DMS114 treated with DMSO at 0.1 percent for 48 hours (cell line): ENCODE measurements at regions not wholly inside any gene's neighbourhood (a gene's known extent, or its start where the extent isn't known, plus 50 kb on each side); places are given as distances from the start of the nearest gene placed in this dataset.

Source experiments
- DNase-seq: peaks from one replicate; lab custom pipeline; 2025; ENCODE audit not compliant: unreplicated experiment; lab: John Stamatoyannopoulos, UW

DNA sequence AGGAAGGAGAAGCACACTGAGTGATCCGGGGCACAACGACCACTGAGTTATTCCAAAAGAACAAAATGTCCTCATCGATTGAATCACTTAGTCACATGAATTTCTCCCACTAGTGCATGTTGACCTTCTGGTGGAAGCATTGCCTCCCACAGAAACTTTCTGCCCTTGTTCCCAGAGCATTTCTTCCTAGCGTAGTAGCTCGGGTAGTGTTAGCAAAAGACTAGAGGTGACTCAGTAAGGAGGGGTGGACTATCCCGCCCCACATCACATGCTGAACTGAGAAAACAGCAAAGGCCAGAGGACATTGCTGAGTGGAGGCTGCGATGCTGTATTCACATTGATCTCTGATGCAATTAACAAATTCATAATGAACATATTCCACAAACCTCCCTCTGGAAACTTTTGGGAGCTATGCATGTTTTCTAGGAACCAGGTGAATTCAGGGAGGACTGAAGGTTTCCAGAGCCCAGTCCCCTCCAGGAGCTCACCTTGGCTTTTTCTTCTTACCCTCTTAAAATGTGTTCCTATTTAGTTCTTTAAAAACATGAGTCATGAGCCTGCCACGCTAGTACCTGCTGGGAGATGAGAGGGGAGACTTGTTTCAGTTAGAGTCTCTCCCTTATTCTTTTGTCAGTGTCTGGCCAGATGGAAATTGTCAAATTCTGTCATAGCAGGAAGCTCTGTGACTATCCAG lies 507.9 kb downstream of the CDH26 start:
- no peak for DNase-seq

DNA sequence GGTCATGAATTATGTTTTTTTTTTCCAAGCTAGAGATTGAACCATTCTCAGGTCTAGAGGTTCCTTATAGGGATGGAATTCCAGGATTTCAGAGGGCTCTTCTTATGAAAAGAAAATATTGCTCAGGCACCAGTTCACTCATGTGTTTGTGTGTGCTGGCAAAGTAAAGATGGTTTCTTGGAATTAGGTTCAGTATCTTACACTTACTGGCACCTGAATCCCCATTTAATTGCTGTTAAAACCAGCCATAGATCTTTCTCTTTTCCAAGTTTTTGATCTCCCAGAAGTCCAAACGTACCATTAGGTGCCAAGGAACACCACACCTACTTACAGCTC lies 508.4 kb downstream of the CDH26 start:
- no peak for DNase-seq

DNA sequence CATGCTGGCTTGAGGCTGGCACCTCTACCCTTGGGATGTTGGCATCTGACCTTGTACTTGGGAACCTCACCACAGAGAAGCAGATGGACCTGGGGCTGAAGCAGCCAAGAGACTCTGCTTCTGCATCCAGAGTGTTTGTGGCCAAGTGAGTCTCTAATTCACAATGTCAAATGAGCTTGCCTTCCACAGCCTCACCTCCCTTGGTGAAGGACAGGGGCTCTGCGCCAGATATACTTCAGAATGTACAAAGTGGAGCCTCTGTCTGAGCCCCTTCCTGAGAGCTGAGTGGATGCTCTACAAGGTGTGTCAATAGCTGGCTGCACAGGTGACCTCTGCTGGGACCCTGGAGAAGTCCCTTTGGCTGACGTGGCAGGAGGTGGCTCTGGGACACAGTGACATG lies 508.9 kb downstream of the CDH26 start:
- DNase-seq, result no peak

DNA sequence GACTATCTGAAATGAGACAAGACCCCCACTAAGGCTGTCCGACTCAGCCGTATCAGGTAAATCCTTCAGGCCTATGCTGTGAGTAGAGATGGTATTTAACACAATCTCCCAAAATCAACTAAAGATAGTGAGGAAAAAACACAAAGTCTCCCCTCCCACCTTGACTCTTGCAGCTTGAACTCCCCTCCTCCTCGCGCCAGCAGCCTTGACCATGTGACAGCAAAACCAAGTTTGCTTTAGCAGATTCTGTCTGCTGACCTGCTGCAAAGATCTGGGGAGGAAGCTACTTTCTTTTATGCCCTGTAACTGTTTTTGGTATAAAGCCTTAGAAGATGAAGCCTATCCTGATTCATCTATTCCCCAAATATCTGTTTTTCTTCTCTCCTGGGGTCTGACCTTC lies 509.5 kb downstream of the CDH26 start:
- DNase-seq, result no peak

DNA sequence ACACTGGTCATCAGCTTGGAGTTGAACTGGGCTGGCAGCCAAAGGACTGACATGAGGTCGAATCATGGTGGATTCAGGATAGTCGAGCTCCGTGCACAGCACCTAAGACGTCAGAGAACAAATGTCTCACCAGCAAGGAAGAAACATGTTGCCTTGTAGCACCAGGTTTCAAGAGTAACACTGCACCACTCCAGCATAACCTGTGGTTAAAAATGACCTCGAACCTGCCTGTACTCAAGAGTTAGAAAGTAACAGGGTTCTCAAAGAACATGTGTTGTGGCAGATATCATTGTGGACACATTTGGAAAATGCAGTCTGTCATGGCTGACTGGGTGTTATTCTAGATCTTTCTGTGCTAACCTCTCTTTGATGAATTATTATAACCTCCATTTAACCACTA lies 511.6 kb downstream of the CDH26 start:
- no peak for DNase-seq

DNA sequence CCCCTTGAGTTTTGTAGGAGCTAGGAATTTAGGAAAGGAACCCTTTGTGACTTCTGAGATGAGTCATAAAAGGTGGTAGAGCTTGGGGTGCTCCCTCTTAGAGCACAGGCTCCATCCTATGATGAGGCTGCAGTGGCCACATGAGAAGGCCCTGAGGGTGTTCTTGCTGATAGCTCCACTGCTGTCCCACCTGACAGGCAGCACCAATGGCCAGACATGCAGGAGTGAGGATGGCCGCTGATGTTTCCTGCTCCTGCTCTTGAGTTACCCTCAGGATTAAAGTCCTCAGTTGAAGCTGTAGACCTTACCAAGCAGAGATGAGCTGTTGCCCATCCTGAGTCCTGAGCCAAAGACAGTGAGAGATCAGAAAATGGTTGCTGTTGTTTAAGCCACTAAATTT lies 512.1 kb downstream of the CDH26 start:
- no peak for DNase-seq

DNA sequence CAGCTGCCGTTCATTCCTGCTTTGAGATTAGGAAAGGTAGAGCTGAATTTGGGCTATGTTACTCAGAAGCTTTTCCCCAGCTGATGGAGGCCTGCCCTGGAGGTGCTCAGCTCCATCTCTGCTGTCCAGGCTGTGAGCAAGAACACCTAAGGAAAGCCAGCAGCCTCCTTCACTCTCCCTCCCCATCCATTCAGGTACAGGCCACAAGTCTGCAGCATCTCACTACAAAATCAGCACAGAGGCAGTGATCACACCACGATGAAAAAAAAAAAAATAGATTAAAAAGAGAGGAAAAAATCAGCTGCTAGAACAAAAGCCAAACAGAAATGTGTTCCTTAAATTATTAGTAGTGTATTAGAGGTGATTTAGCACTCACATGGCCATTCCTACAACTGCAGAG lies 515.0 kb downstream of the CDH26 start:
- no peak for DNase-seq

DNA sequence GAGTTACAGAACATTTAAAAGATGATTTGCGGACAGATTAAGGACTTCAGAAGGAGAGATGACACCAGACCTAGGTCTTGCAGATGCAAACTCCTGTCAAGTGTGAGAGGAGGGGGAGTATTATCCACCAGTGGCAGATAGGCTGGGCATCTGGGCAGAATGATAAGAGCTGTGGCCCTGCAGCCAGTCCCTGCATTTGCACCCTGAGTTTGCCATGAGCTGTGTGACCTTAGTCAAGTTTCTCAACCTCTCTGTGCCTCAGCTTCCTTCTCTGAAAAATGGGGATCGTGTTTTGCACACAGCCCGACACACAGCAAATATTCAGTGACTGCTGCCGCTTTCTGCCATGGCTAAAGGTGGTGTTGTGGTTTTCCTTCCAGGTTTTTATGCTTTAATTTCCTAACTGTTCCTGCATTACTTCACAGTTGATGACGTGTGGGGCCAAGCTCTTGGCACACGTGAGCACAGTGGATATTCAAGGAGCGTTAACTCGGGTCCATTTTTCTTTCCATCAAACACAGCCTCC lies 516.2 kb downstream of the CDH26 start:
- DNase-seq, result no peak

DNA sequence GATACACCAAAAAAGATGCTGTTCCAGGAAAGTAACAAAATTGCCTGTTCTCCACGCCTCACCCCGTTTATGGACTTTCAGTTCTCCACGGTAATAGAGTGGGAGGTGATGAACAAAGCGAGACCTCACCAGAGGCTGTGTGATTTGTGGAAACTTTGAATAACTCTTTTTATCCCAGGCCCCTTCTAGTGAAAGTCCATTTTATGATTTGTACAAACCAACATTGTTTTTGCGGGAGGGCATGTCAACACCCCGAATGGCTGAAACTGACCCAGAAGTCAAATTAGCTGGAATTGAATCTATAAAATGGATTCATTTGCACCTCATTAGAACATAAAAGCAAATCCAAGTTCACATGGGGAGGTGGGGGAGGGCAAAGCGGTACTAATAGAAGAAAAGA lies 517.8 kb downstream of the CDH26 start:
- DNase-seq, result no peak

DNA sequence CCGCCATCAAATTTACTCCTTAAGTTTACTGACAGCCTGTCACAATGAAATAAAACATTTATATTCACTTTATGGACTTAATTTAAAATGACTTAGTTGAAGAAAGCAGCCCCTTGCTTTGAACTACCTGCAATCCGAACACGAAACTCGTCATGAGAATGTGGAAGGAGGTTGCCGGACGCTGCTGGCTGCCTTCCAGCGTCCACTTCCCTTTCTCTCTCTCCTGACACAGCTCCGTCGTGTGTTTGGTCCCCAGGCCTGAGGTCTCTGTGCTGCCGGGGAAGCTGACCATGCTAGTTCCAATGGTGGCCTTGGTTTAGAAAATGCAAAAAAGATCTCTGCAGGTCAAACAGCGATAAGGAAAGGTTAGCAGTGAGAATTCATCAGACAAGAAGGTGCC lies 519.7 kb downstream of the CDH26 start:
- DNase-seq, result no peak

DNA sequence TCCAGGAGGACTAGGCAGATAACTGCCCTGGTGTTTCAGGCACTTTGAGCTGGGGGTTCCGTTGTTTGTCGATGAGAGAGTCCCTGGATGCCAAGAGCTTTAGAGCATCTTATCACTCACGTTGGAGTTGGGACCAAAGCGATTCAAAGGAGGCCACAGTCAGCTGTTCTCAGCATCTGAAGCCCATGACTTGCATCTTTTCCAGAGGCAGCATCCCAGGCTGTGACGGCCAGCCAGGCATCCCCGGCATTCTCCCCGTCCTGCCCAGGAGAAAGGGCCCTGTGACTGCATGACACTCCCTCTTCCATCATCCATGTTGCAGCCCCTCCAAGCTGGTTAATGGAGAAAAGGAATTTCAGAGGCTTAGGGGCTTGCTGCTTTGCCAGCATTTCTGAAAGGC lies 520.3 kb downstream of the CDH26 start:
- DNase-seq, result no peak

DNA sequence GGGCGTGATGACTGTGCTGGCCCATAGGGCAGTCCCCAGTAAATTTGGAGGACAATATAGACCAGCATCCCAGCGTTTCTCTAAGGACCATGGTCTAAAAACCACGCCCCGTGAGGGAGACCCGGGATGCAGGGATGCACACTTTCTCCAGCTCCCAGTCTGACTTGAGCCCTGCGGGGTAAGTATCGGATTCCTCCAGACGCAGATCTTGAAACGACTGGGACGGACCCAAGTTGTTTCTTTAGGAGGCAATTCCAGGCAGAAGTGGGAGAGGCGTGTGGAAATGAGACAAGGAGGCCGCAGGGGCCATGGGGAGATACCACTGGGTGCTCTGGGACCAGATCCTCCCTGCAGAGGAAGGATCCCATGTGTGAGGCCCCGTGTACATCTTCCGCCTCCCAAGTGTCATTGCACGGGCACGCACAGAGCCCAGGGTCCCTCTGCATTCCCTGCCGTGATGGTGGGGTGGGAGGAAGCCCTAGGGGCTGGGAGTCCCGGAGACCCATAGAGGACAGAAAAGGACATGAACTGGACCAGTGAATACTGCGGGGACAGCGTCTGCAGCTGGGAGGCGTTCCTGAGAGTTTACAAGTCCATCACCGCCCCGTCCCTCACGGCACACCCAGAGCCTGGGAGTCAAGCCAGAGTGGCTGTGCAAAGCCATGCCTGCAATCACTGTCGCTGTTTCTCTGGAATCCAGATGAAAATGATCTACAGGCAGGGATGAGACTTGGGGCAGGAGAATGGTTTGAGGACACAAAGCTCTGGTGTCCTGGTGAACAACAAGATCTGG lies 522.9 kb downstream of the CDH26 start:
- DNase-seq, result no peak

DNA sequence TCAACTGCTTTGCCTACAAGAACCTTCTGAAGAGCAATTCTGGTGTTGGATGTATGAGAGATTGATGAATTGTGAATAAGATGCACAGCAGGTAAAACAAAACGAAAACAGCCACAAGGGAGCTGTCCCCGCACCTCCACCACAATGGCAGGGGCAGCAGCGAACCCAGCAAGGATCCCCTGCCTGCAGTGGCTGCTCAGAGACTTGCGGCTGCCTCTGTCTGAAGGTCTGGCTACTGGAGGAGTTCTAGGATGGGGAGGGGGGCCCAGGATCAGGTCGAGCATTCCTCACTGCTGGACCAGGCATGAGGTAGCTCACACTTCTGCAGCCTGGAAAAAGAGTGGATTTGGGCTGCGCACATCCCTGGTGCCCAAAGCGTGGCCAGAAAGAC lies 523.5 kb downstream of the CDH26 start:
- DNase-seq, result no peak

DNA sequence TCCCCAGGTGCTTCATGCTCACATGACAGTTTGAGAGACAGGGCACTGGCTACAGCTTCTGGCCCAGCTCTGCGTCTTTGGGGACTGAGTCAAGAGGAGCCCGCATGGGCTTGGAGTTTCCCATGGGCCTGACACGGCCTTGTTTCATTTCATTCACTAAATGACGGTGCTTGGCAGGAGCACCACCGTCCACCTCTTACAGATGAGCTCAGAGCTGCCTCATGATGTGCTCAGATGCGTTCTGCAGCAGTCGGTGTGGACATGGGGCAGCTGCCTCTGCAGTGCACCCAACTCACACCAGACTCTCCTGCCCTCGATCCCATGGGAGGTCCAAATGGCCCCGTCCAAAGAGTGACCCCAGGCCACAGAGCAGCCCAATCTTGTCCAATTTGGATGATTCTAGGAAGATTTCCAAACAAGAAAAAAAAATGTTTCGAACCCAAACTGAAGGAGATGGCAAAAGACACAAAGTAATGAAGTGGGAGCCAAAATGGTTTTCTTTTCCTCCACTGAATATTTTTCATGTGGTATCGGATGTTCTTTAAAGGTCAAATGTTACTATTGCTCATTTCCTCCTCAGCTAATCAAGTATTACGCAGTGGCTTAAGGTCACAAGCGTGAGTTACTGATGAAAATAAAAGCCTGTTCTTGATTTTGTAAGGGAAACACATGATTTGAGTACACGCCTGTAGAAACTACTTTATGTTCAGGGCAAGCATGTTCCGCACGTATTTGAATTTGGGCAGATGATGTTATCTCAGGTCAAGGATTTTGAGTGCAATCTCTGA lies 524.2 kb downstream of the CDH26 start:
- no peak for DNase-seq

DNA sequence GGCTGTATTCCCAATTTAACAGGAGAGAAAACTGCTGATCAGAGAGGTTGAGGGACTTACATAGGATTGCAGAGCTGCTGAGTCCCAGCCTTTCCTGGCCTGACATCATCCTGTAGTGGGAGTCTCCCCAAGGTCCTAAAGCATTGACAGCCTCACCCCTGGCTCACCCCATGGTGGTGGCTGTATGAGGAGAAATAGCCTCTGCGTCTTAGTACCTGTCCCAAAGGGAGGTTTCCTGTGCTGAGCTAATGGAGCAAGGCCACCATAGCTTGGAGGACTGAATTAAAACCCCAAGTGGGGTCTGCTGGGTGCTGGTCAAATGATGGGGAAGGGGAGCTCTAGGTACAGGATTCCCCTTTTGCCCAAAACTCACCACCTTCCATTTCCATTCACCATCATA lies 525.1 kb downstream of the CDH26 start:
- no peak for DNase-seq

DNA sequence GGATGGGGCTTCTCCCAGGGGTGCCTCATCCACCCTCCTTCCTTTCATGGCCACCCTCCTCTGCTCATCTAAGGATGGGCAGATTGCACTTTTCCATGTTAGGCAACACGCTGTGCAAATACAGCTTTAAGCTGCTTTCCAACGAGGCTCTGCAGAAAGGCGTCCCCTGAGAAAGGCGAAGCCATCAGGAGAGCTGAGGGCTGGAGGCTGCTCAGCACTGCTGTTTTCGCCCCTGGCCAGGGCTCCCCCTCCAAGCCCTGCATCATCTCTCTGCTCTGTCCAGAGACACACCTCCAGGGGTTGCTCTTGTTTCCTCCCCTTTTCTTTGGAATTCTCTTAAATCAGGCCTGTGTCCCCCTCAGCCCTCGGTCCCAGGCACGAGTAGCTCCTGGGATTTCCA lies 526.1 kb downstream of the CDH26 start:
- no peak for DNase-seq

DNA sequence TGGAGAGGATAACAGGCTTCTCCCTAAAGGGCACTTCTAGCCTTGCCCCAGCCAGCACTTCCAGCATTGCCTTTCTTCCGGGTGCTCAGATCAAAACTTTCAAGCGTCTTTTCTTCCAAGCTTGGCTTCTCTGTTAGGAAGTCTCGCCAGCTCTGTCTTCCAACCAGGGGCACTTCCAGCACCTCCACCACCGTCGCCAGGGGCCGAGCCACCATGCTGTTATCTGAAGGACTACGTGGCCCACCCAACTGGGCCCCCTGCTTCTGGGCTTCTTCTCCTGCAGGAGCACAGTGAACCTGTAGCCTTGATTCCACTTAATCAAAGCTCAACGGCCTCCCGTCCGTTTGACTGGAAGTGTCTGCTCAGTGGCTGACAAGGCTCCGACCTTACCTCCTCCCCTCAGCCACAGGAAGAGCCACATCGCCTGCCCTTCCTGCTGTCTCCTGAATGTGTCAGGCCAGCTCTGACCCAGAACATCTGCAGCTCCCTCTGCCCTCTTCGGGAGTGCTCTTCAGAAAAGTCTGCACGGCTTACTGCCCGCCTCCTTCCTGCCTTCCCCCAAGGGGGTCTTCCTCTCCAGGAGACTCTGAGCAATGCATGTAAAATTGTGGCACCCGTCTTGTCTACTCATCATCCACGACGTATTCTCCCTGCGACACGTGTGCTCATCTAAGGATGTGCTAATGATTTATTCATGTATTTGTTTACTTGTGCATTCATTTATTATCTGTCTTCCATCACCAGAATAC lies 527.0 kb downstream of the CDH26 start:
- no peak for DNase-seq

DNA sequence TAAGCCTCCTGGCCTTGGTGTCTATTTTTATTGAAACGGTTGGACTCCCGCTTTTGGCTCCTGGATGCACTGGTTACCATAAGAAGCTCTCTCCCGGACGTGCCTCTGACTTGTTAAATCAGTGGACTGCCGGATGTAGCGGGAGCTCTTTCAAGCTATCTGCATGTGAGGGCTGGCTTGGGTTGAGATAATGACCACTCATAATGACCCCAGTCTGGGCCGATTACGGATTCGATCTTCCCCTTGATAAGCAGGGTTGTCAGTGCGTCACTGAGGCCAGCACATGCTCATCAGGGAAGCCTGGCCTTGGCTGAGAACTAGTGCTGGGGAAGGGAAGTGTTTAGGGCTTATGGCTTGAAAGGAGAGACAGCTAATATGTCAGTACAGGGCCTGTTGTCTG lies 528.1 kb downstream of the CDH26 start:
- DNase-seq, result no peak

DNA sequence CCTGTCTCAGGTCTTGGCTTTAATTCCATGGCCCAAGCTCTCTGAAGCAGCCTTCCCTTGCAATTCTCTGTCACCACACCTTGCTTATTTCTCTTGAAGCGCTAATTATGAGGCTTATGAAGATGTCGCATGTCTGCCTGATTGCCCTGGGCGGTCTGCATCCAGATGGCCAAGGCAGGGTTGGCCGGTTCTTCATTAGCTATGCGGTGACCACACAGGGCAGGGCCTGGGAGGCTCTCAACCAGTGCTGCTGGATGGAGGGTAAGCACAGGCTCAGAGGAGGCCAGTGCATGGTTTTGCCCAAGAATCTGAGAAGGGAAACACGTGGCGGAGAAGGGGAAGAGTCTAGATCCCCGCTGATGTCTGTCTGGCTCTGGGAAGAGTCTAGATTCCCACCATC lies 528.7 kb downstream of the CDH26 start:
- no peak for DNase-seq

DNA sequence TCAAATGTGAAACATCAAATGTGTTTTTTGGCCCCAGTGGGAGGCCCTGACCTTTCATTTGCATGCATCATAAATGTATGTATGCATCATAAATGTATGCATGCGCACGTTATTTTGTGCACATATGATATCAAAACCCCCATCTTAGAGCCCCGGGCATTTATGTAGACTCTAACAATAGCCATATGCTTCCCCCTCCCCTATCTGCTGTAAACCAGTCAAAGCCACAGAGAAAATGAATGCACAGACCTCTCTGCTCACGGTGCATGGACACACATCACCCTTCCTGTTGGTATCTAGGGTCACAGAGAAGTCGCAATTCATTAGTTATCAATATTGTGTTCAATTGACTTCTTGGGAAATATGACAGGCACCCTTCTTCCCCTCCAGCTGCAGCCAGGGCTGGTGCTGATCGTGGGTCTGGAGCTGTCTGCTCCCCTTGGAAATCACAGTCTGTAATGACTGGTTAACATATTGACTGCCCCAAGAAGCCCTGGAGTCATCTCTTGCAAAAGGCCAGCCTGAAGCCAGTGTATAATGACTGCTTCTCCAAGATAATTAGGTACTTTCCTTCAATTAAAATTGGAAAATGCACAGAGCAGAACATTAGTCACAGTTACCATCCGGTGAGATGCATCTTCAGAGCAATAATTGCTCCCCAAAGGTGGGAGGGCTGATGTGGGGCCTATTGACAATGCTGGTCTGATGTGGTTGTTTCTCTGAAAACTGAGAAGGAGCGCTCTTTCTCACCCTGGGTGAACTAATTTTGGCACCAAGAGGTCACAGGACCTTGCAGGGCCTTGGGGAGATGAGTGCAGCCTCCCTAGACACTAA lies 532.2 kb downstream of the CDH26 start:
- no peak for DNase-seq
